HG03558 (cell line): ENCODE measurements at regions not wholly inside any gene's neighbourhood (a gene's known extent, or its start where the extent isn't known, plus 50 kb on each side); places are given as distances from the start of the nearest gene placed in this dataset.
"Not testable (repeated sequence)": the region's sequence is repeated elsewhere in the genome, so short reads cannot be mapped to it uniquely, and the experiment has no call there.

Experiments used
- ATAC-seq: cut with Tn5 transposase; IDR thresholded peaks from one replicate; pipeline ENCODE4 v1.9.1; 2021; ENCODE audit warnings: moderate number of reproducible peaks; ENCODE audit not compliant: unreplicated experiment; ENCODE audit errors: extremely low read depth

GRCh38 chr3:153221748-153222162, 59.7 kb downstream of the RAP2B start:
- ATAC-seq: peak; percentile 95

- ATAC-seq: not testable (repeated sequence)
Measured at GRCh38 chr3:153226877-153227276, 64.9 kb downstream of the RAP2B start.

- ATAC-seq: not testable (repeated sequence)
Measured at GRCh38 chr3:153230427-153230826, 68.4 kb downstream of the RAP2B start.

- not testable (repeated sequence) for ATAC-seq
Measured at GRCh38 chr3:153231245-153231644, 69.2 kb downstream of the RAP2B start.

- ATAC-seq: not testable (repeated sequence)
Measured at GRCh38 chr3:153232050-153232752, 70.2 kb downstream of the RAP2B start.

- ATAC-seq: no peak
Measured at GRCh38 chr3:153232851-153233271, 70.8 kb downstream of the RAP2B start.

- no peak for ATAC-seq
Measured at GRCh38 chr3:153233986-153234385, 72.0 kb downstream of the RAP2B start.

GRCh38 chr3:153242896-153243295, 80.9 kb downstream of the RAP2B start:
- ATAC-seq: no peak

- ATAC-seq: no peak
Measured at GRCh38 chr3:153244961-153245360, 82.9 kb downstream of the RAP2B start.

- ATAC-seq: no peak
Measured at GRCh38 chr3:153245661-153246060, 83.6 kb downstream of the RAP2B start.

GRCh38 chr3:153246331-153246730, 84.3 kb downstream of the RAP2B start:
- ATAC-seq: no peak

GRCh38 chr3:153246806-153247205, 84.8 kb downstream of the RAP2B start:
- no peak for ATAC-seq

GRCh38 chr3:153247331-153248330, 85.6 kb downstream of the RAP2B start:
- no peak for ATAC-seq

- ATAC-seq: not testable (repeated sequence)
Measured at GRCh38 chr3:153248835-153249234, 86.8 kb downstream of the RAP2B start.

GRCh38 chr3:153249906-153250305, 87.9 kb downstream of the RAP2B start:
- ATAC-seq: no peak

GRCh38 chr3:153250446-153250845, 88.4 kb downstream of the RAP2B start:
- no peak for ATAC-seq

- ATAC-seq: no peak
Measured at GRCh38 chr3:153252963-153253362, 90.9 kb downstream of the RAP2B start.

GRCh38 chr3:153254361-153254760, 92.3 kb downstream of the RAP2B start:
- no peak for ATAC-seq

- no peak for ATAC-seq
Measured at GRCh38 chr3:153257673-153258351, 95.8 kb downstream of the RAP2B start.

GRCh38 chr3:153259956-153260355, 97.9 kb downstream of the RAP2B start:
- no peak for ATAC-seq

- no peak for ATAC-seq
Measured at GRCh38 chr3:153260681-153261080, 98.7 kb downstream of the RAP2B start.
